ENCODE measurements at regions not wholly inside any gene's neighbourhood (a gene's known extent, or its start where the extent isn't known, plus 50 kb on each side); places are given as distances from the start of the nearest gene placed in this dataset.

GRCh38 chr5:158058208-158059120, 199.5 kb upstream of the CLINT1 start:
- Mint-ChIP-seq H3K27me3 (ENCODE audit: low read depth) (no peaks in the 10 kb centered on the region), H3K4me3 (no peak overlapping the region), H3K4me1 (peaks cover 6% of the 10 kb centered on the region), H3K27ac (no peak overlapping the region), H3K9me3 (no peaks in the 10 kb centered on the region), H3K36me3 (no peaks in the 10 kb centered on the region)
- CTCF ChIA-PET: interaction anchor here (1.6 to 5.1 kb wide), 2 partner anchors 17 to 1048 kb away, joined by 4 to 28 read pairs; no protein-coding TSS in a partner anchor
- POLR2A ChIA-PET: interaction anchor here (0.8 kb wide), 1 partner anchor 13 kb away, joined by 3 read pairs; no protein-coding TSS in a partner anchor
- TF ChIP-seq, protein P1, sequence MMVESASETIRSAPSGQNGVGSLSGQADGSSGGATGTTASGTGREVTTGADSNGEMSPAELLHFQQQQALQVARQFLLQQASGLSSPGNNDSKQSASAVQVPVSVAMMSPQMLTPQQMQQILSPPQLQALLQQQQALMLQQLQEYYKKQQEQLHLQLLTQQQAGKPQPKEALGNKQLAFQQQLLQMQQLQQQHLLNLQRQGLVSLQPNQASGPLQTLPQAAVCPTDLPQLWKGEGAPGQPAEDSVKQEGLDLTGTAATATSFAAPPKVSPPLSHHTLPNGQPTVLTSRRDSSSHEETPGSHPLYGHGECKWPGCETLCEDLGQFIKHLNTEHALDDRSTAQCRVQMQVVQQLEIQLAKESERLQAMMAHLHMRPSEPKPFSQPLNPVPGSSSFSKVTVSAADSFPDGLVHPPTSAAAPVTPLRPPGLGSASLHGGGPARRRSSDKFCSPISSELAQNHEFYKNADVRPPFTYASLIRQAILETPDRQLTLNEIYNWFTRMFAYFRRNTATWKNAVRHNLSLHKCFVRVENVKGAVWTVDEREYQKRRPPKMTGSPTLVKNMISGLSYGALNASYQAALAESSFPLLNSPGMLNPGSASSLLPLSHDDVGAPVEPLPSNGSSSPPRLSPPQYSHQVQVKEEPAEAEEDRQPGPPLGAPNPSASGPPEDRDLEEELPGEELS (CRISPR knock-in tag; IDR thresholded peaks at IDR 0.05): no peak
- TF ChIP-seq GABPB1 (CRISPR knock-in tag; IDR thresholded peaks at IDR 0.05) (no peak), HMGA2 (CRISPR knock-in tag; IDR thresholded peaks at IDR 0.05) (no peak), ZNF121 (CRISPR knock-in tag; IDR thresholded peaks at IDR 0.05) (no peak), ZSCAN18 (CRISPR knock-in tag; IDR thresholded peaks at IDR 0.05) (no peak), ARID4B (CRISPR knock-in tag; IDR thresholded peaks at IDR 0.05; ENCODE audit: borderline replicate concordance) (no peak), TEAD1 (CRISPR knock-in tag; IDR thresholded peaks at IDR 0.05) (no peak)
- TF ChIP-seq, protein P2, sequence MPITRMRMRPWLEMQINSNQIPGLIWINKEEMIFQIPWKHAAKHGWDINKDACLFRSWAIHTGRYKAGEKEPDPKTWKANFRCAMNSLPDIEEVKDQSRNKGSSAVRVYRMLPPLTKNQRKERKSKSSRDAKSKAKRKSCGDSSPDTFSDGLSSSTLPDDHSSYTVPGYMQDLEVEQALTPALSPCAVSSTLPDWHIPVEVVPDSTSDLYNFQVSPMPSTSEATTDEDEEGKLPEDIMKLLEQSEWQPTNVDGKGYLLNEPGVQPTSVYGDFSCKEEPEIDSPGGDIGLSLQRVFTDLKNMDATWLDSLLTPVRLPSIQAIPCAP (CRISPR knock-in tag; IDR thresholded peaks at IDR 0.05): no peak
- TF ChIP-seq, protein P3, sequence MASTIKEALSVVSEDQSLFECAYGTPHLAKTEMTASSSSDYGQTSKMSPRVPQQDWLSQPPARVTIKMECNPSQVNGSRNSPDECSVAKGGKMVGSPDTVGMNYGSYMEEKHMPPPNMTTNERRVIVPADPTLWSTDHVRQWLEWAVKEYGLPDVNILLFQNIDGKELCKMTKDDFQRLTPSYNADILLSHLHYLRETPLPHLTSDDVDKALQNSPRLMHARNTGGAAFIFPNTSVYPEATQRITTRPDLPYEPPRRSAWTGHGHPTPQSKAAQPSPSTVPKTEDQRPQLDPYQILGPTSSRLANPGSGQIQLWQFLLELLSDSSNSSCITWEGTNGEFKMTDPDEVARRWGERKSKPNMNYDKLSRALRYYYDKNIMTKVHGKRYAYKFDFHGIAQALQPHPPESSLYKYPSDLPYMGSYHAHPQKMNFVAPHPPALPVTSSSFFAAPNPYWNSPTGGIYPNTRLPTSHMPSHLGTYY (CRISPR knock-in tag; IDR thresholded peaks at IDR 0.05): no peak
- no peak for ATAC-seq
- no peak for DNase-seq (ENCODE audit: low spot score)

GRCh38 chr5:158056130-158056825, 197.3 kb upstream of the CLINT1 start:
- CTCF ChIA-PET: no interaction called here
- H3K4me1 Mint-ChIP-seq: peaks cover 6% of the 10 kb centered on the region
- TF ChIP-seq ZBTB21 (CRISPR knock-in tag; IDR thresholded peaks at IDR 0.05; ENCODE audit: borderline replicate concordance) (no peak), TEAD1 (CRISPR knock-in tag; IDR thresholded peaks at IDR 0.05) (no peak), ZBTB43 (CRISPR knock-in tag; IDR thresholded peaks at IDR 0.05) (no peak), ZSCAN18 (CRISPR knock-in tag; IDR thresholded peaks at IDR 0.05) (no peak), PRRX2 (CRISPR knock-in tag; IDR thresholded peaks at IDR 0.05) (no peak), ZNF396 (CRISPR knock-in tag; IDR thresholded peaks at IDR 0.05; ENCODE audit: borderline replicate concordance) (no peak), ZNF425 (CRISPR knock-in tag; conservative IDR thresholded peaks at IDR 0.05) (no peak)
- TF ChIP-seq, protein P3 (CRISPR knock-in tag; IDR thresholded peaks at IDR 0.05): no peak

More at GRCh38 chr5:158056130-158056825, 197.3 kb upstream of the CLINT1 start:
- no peak for ATAC-seq
- no peak overlapping the region for H3K4me3 Mint-ChIP-seq
- POLR2A ChIA-PET: no interaction called here
- H3K36me3 Mint-ChIP-seq: no peaks in the 10 kb centered on the region
- no peak for DNase-seq (ENCODE audit: low spot score)
- no peaks in the 10 kb centered on the region for H3K27me3 Mint-ChIP-seq (ENCODE audit: low read depth)
- H3K27ac Mint-ChIP-seq: no peak overlapping the region
- no peaks in the 10 kb centered on the region for H3K9me3 Mint-ChIP-seq

Data from WTC11 (cell line).